ENCODE measurements at regions not wholly inside any gene's neighbourhood (a gene's known extent, or its start where the extent isn't known, plus 50 kb on each side); places are given as distances from the start of the nearest gene placed in this dataset.

- TF ChIP-seq CTCF (IDR thresholded peaks at IDR 0.05) (no peak), POLR2A (IDR thresholded peaks at IDR 0.05) (no peak), POLR2AphosphoS5 (IDR thresholded peaks at IDR 0.05) (no peak), EP300 (IDR thresholded peaks at IDR 0.05) (no peak)
Observed at GRCh38 chr1:116185161-116185701, 74.0 kb downstream of the MAB21L3 start.
